ENCODE measurements at regions not wholly inside any gene's neighbourhood (a gene's known extent, or its start where the extent isn't known, plus 50 kb on each side); places are given as distances from the start of the nearest gene placed in this dataset.
"Not testable (repeated sequence)": the region's sequence is repeated elsewhere in the genome, so short reads cannot be mapped to it uniquely, and the experiment has no call there.

DNA sequence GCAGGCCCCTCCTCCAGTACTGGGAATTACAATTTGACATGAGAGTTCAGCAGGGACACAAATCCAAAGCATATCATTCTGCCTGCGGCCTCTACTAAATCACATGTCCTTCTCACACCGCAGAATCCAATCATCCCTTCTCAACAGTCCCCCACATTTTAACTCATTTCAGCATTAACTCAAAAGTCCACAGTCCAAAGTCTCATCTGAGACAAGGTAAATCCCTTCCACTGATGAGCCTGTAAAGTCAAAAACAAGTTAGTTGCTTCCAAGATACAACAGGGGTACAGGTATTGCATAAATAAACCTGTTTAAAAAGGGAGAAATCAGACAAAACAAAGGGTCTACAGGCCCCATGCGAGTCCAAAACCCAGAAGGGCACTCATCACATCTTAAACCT is 64.0 kb downstream of the EBNA1BP2 start:
- no peak for DNase-seq (ENCODE audit: extremely low spot score in 2 of 2)
- no peaks in the 10 kb centered on the region for H3K27me3 ChIP-seq
- H3K27ac ChIP-seq = no peak overlapping the region
- H3K4me3 ChIP-seq = no peak overlapping the region
- H3K9me3 ChIP-seq = no peaks in the 10 kb centered on the region
- H3K4me1 ChIP-seq = no peaks in the 10 kb centered on the region
- TF ChIP-seq, protein P1, sequence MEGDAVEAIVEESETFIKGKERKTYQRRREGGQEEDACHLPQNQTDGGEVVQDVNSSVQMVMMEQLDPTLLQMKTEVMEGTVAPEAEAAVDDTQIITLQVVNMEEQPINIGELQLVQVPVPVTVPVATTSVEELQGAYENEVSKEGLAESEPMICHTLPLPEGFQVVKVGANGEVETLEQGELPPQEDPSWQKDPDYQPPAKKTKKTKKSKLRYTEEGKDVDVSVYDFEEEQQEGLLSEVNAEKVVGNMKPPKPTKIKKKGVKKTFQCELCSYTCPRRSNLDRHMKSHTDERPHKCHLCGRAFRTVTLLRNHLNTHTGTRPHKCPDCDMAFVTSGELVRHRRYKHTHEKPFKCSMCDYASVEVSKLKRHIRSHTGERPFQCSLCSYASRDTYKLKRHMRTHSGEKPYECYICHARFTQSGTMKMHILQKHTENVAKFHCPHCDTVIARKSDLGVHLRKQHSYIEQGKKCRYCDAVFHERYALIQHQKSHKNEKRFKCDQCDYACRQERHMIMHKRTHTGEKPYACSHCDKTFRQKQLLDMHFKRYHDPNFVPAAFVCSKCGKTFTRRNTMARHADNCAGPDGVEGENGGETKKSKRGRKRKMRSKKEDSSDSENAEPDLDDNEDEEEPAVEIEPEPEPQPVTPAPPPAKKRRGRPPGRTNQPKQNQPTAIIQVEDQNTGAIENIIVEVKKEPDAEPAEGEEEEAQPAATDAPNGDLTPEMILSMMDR (IDR thresholded peaks at IDR 0.05) = no peak
- intact Hi-C loops (cut with DNase I) = no loop called here
- no peaks in the 10 kb centered on the region for H3K36me3 ChIP-seq

DNA sequence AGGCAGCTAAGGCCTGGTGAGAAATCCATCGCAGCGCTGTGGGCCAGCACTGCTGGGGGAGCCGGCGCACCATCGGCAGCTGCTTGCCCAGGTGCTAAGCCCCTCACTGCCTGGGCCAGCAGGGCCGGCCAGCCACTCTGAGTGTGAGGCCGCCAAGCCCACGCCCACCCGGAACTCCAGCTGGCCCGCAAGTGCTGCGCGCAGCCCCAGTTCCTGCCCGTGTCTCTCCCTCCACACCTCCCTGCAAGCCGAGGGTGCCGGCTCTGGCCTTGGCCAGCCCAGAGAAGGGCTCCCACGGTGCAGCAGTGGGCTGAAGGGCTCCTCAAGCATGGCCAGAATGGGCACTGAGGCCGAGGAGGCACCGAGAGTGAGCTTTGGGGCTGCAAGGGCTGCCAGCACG is 64.4 kb downstream of the EBNA1BP2 start:
- no peak overlapping the region for H3K27ac ChIP-seq
- intact Hi-C loops (cut with DNase I) = no loop called here
- TF ChIP-seq POLR2A (IDR thresholded peaks at IDR 0.05) (no peak), POLR2AphosphoS5 (IDR thresholded peaks at IDR 0.05; ENCODE audit: insufficient read depth in 1 of 2, low read depth in 1 of 2) (no peak)
- TF ChIP-seq, protein P1 (IDR thresholded peaks at IDR 0.05) = no peak

DNA sequence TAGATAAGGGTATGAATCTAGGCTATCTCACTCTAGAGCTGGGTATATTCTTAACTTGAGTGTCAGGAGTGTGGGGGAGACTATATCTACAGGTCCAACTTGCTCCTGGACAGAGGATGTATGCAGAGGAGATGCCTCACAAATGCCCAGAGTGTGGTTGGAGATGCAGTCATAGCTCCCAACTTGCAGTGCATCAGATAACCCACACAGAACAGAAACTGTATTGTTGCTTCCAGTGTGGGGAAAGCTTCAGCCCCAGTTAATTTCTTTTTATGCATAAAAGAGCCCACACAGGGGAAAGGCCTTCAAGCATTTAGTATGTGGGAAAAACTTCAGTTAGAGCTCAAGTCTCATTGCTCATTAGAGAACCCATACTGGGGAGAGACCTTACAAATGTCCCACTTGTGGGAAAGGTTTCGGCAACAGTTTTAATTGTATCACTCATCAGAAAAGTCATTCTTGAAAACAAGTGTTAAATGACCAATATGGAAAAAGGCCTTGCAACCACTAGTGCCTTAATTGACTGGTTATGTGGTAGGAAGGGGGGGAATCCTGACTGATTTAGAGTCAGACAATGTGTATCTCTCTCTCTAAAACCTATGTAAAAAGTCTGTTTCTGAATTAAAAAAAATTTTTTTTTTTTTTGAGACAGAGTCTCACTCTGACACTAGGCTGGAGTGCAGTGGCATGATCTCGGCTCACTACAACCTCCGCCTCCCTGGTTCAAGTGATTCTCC is 67.9 kb downstream of the EBNA1BP2 start:
- intact Hi-C loops (cut with DNase I) = no loop called here
- no peaks in the 10 kb centered on the region for H3K9me3 ChIP-seq
- no peak for TF ChIP-seq POLR2AphosphoS5 (IDR thresholded peaks at IDR 0.05; ENCODE audit: insufficient read depth in 1 of 2, low read depth in 1 of 2)
- TF ChIP-seq, protein P1 (IDR thresholded peaks at IDR 0.05) = no peak
- no peak for TF ChIP-seq POLR2A (IDR thresholded peaks at IDR 0.05)
- H3K36me3 ChIP-seq = no peaks in the 10 kb centered on the region
- no peaks in the 10 kb centered on the region for H3K4me1 ChIP-seq
- H3K4me3 ChIP-seq = no peak overlapping the region
- H3K27ac ChIP-seq = no peak overlapping the region
- no peak for DNase-seq (ENCODE audit: extremely low spot score in 2 of 2)
- no peaks in the 10 kb centered on the region for H3K27me3 ChIP-seq

More for the DNA sequence above, 64.4 kb downstream of the EBNA1BP2 start:
- H3K27me3 ChIP-seq = no peaks in the 10 kb centered on the region
- H3K36me3 ChIP-seq = no peaks in the 10 kb centered on the region
- H3K9me3 ChIP-seq = no peaks in the 10 kb centered on the region
- no peak overlapping the region for H3K4me3 ChIP-seq
- no peaks in the 10 kb centered on the region for H3K4me1 ChIP-seq
- no peak for DNase-seq (ENCODE audit: extremely low spot score in 2 of 2)

DNA sequence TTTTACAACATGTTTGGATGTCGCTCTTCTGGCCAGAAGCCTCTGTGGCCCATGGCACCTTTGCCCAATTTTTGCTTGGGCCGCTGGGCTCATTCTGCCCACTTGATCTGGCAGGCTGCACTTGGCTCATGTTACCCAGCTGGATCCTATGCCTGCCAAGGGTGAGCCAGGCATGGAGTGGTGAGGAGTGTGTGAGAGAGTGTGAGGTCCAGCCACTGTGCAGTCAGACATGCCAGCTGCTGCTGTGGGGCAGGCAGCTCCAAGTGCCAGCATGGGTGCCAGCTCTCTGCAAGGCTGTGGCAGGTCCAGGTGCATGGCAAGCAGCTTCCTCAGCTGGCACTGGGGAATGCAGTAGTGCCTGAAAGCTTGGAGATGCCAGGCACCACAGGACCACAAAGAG is 71.0 kb downstream of the EBNA1BP2 start:
- no peaks in the 10 kb centered on the region for H3K4me1 ChIP-seq
- H3K36me3 ChIP-seq = no peaks in the 10 kb centered on the region
- intact Hi-C loops (cut with DNase I) = no loop called here
- H3K9me3 ChIP-seq = no peaks in the 10 kb centered on the region
- no peak overlapping the region for H3K4me3 ChIP-seq
- DNase-seq (ENCODE audit: extremely low spot score in 2 of 2) = no peak
- no peak overlapping the region for H3K27ac ChIP-seq
- TF ChIP-seq POLR2AphosphoS5 (IDR thresholded peaks at IDR 0.05; ENCODE audit: insufficient read depth in 1 of 2, low read depth in 1 of 2) (no peak), POLR2A (IDR thresholded peaks at IDR 0.05) (no peak)
- TF ChIP-seq, protein P1 (IDR thresholded peaks at IDR 0.05) = no peak
- H3K27me3 ChIP-seq = no peaks in the 10 kb centered on the region

DNA sequence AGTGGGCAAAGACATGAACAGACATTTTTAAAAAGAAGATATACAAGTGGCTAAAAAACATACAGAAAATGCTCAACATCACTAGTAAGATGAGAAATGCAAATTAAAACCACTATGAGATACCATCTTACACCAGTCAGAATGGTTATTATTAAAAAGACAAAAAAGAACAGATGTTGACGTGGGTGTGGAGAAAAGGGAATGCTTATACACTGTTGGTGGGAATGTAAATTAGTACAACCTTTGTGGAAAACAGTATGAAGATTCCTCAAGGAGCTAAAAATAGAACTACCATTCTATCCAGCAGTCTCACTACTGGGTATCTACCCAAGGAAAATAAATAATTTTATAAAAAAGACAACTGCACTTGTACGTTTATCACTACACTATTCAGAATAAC is 73.9 kb downstream of the EBNA1BP2 start:
- Histone ChIP-seq H3K27ac (no peak overlapping the region), H3K4me3 (no peak overlapping the region), H3K9me3 (no peaks in the 10 kb centered on the region), H3K4me1 (no peaks in the 10 kb centered on the region), H3K27me3 (no peaks in the 10 kb centered on the region), H3K36me3 (no peaks in the 10 kb centered on the region)
- TF ChIP-seq, protein P1 (IDR thresholded peaks at IDR 0.05) = no peak
- TF ChIP-seq POLR2A (IDR thresholded peaks at IDR 0.05) = no peak
- no peak for TF ChIP-seq POLR2AphosphoS5 (IDR thresholded peaks at IDR 0.05; ENCODE audit: insufficient read depth in 1 of 2, low read depth in 1 of 2)
- intact Hi-C loops (cut with DNase I) = no loop called here
- no peak for DNase-seq (ENCODE audit: extremely low spot score in 2 of 2)

DNA sequence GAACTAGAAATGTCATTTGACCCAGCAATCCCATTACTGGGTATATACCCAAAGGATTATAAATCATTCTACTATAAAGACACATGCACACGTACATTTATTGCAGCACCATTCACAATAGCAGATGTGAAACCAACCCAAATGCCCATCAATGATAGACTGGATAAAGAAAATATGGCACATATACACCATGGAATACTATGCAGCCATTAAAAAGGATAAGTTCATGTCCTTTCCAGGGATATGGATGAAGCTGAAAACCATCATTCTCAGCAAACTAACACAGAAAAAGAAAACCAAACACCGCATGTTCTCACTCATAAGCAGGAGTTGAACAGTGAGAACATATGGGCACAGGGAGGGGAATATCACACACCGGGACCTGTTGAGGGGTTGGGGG is 75.6 kb downstream of the EBNA1BP2 start:
- DNase-seq (ENCODE audit: extremely low spot score in 2 of 2); H3K27ac ChIP-seq; intact Hi-C loops (cut with DNase I); H3K27me3 ChIP-seq; H3K9me3 ChIP-seq; H3K4me1 ChIP-seq; H3K36me3 ChIP-seq; H3K4me3 ChIP-seq: not testable (repeated sequence)

DNA sequence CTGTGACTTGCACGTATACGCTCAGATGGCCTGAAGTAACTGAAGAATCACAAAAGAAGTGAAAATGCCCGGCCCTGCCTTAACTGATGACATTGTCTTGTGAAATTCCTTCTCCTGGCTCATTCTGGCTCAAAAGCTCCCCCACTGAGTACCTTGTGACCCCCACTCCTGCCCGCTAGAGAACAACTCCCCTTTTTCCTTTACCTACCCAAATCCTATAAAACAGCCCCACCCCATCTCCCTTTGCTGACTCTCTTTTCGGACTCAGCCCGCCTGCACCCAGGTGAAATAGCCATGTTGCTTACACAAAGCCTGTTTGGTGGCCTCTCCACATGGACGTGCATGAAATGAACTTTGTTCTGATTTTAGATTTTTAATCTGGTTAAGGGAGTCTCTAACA is 81.3 kb downstream of the EBNA1BP2 start:
- DNase-seq (ENCODE audit: extremely low spot score in 2 of 2); H3K36me3 ChIP-seq; H3K4me1 ChIP-seq; intact Hi-C loops (cut with DNase I); H3K27ac ChIP-seq; H3K27me3 ChIP-seq; H3K4me3 ChIP-seq; H3K9me3 ChIP-seq: not testable (repeated sequence)

DNA sequence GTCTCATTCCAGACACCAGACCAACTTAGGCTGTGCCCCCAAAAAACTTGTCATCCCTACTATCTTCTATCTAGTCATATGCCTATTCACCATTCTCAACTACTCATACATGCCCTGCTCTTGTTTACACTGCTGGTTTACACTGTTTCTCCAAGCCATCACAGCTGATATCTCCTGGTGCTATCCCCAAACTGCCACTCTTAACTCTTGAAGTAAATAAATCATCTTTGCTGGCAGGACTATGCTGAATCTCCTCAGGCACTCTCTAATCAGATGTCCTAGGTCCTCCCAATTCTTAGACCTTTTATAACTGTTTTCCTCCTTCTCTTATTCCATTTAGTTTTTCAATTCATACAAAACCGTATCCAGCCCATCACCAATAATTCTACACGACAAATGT is 81.9 kb downstream of the EBNA1BP2 start:
- H3K9me3 ChIP-seq; intact Hi-C loops (cut with DNase I); H3K27me3 ChIP-seq; H3K4me3 ChIP-seq; H3K36me3 ChIP-seq; H3K4me1 ChIP-seq; H3K27ac ChIP-seq; DNase-seq (ENCODE audit: extremely low spot score in 2 of 2): not testable (repeated sequence)

Data from vagina (tissue), 2 donors.